ENCODE measurements at regions not wholly inside any gene's neighbourhood (a gene's known extent, or its start where the extent isn't known, plus 50 kb on each side); places are given as distances from the start of the nearest gene placed in this dataset.
"Not testable (repeated sequence)": the region's sequence is repeated elsewhere in the genome, so short reads cannot be mapped to it uniquely, and the experiment has no call there.

GRCh38 chrX:75602022-75602421, 79.2 kb upstream of the ZDHHC15 start:
- not testable (repeated sequence) for TF ChIP-seq CTCF (conservative IDR thresholded peaks at IDR 0.05; ENCODE audit: low read depth, low read length); POLR2A (IDR thresholded peaks at IDR 0.05; ENCODE audit: low read depth, low read length); RFX5 (IDR thresholded peaks at IDR 0.05; ENCODE audit: low read depth, low read length); ELK1 (IDR thresholded peaks at IDR 0.05; ENCODE audit: borderline replicate concordance, low read depth, low read length)
